HFFc6 (cell line): ENCODE measurements at regions not wholly inside any gene's neighbourhood (a gene's known extent, or its start where the extent isn't known, plus 50 kb on each side); places are given as distances from the start of the nearest gene placed in this dataset.

Source experiments
- DNase-seq: peaks from one replicate; pipeline ENCODE4 v3.0.0-alpha.2; 2018
- H3K27ac Mint-ChIP-seq: 2 replicates; pipeline ENCODE4 v1.8.0; 2020; ENCODE audit warnings: mild to moderate bottlenecking, mixed read lengths
- H3K27me3 Mint-ChIP-seq: 2 replicates; pipeline ENCODE4 v1.8.0; 2021; ENCODE audit warnings: mild to moderate bottlenecking, moderate library complexity, mixed read lengths; ENCODE audit not compliant: insufficient read depth
- H3K36me3 Mint-ChIP-seq: 2 replicates; pipeline ENCODE4 v1.8.0; 2021; ENCODE audit warnings: low read depth, mixed read lengths
- H3K4me1 Mint-ChIP-seq: 2 replicates; pipeline ENCODE4 v1.8.0; 2020; ENCODE audit warnings: low read depth, mixed read lengths
- H3K4me3 Mint-ChIP-seq: 2 replicates; pipeline ENCODE4 v1.8.0; 2020; ENCODE audit warnings: mild to moderate bottlenecking, moderate library complexity, mixed read lengths
- H3K9me3 Mint-ChIP-seq: 2 replicates; pipeline ENCODE4 v1.8.0; 2020; ENCODE audit warnings: mild to moderate bottlenecking, mixed read lengths
- CTCF ChIP-seq: fragments of 200-600 bp; sonication (generic); IDR thresholded peaks from 2 replicates; pipeline ENCODE4 v1.5.0; 2021; ENCODE audit warnings: antibody characterized with exemption, mild to moderate bottlenecking

GRCh38 chr6:92174398-92175073 is 1244.8 kb downstream of the EPHA7 start:
- H3K4me1 Mint-ChIP-seq = no peaks in the 10 kb centered on the region

GRCh38 chr6:92169506-92169905 is 1249.9 kb downstream of the EPHA7 start:
- peaks cover 28% of the 10 kb centered on the region for H3K9me3 Mint-ChIP-seq
- no peaks in the 10 kb centered on the region for H3K27me3 Mint-ChIP-seq
- no peak for DNase-seq
- no peak for TF ChIP-seq CTCF
- H3K36me3 Mint-ChIP-seq = no peaks in the 10 kb centered on the region
- no peak overlapping the region for H3K4me3 Mint-ChIP-seq
- no peaks in the 10 kb centered on the region for H3K4me1 Mint-ChIP-seq
- H3K27ac Mint-ChIP-seq = no peak overlapping the region

More at GRCh38 chr6:92174398-92175073, 1244.8 kb downstream of the EPHA7 start:
- DNase-seq = no peak
- no peak for TF ChIP-seq CTCF
- Mint-ChIP-seq H3K36me3 (no peaks in the 10 kb centered on the region), H3K27me3 (no peaks in the 10 kb centered on the region), H3K9me3 (peaks cover 45% of the 10 kb centered on the region), H3K27ac (no peak overlapping the region), H3K4me3 (no peak overlapping the region)

- no peaks in the 10 kb centered on the region for H3K36me3 Mint-ChIP-seq
- TF ChIP-seq CTCF = no peak
- no peaks in the 10 kb centered on the region for H3K27me3 Mint-ChIP-seq
- H3K4me1 Mint-ChIP-seq = no peaks in the 10 kb centered on the region
- no peak for DNase-seq
- no peak overlapping the region for H3K27ac Mint-ChIP-seq
- H3K9me3 Mint-ChIP-seq = peaks cover 18% of the 10 kb centered on the region
- no peak overlapping the region for H3K4me3 Mint-ChIP-seq
Measured at GRCh38 chr6:92166666-92167065, 1252.7 kb downstream of the EPHA7 start.

GRCh38 chr6:92161953-92162352 is 1257.4 kb downstream of the EPHA7 start:
- Mint-ChIP-seq H3K9me3 (peaks cover 18% of the 10 kb centered on the region), H3K36me3 (no peaks in the 10 kb centered on the region), H3K4me3 (no peak overlapping the region), H3K4me1 (no peaks in the 10 kb centered on the region), H3K27me3 (no peaks in the 10 kb centered on the region), H3K27ac (no peak overlapping the region)
- no peak for DNase-seq
- TF ChIP-seq CTCF = no peak

- Mint-ChIP-seq H3K27ac (no peak overlapping the region), H3K4me1 (no peaks in the 10 kb centered on the region), H3K27me3 (no peaks in the 10 kb centered on the region), H3K4me3 (no peak overlapping the region), H3K9me3 (peaks cover 29% of the 10 kb centered on the region), H3K36me3 (no peaks in the 10 kb centered on the region)
- TF ChIP-seq CTCF = no peak
- no peak for DNase-seq
Measured at GRCh38 chr6:92160226-92160625, 1259.1 kb downstream of the EPHA7 start.

GRCh38 chr6:92159046-92159445 is 1260.3 kb downstream of the EPHA7 start:
- TF ChIP-seq CTCF = no peak
- peaks cover 28% of the 10 kb centered on the region for H3K9me3 Mint-ChIP-seq

More at GRCh38 chr6:92159046-92159445, 1260.3 kb downstream of the EPHA7 start:
- Mint-ChIP-seq H3K36me3 (no peaks in the 10 kb centered on the region), H3K4me3 (no peak overlapping the region), H3K4me1 (no peaks in the 10 kb centered on the region), H3K27ac (no peak overlapping the region), H3K27me3 (no peaks in the 10 kb centered on the region)
- no peak for DNase-seq
